ENCODE measurements at regions not wholly inside any gene's neighbourhood (a gene's known extent, or its start where the extent isn't known, plus 50 kb on each side); places are given as distances from the start of the nearest gene placed in this dataset.

DNA sequence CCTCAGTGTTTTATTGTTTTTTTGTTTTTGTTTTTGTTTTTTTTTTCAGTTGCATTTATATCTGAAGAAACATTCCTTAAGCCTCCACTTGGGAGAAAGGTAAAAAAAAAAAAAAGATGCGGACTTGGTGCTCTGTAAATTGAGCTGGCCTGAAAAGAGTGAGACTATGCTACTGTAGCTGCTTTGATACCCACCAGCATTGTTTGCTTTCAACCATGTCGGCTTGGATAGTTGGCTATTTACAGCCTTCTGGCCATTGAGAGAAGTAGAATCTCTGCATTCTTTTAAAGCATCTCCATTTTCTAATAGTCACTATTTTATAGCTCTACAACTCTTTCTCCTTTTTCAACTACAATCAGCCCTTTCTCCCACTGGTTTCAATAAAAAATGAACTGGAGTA is 149.6 kb downstream of the ZIC4 start:
- TF ChIP-seq, protein P1, sequence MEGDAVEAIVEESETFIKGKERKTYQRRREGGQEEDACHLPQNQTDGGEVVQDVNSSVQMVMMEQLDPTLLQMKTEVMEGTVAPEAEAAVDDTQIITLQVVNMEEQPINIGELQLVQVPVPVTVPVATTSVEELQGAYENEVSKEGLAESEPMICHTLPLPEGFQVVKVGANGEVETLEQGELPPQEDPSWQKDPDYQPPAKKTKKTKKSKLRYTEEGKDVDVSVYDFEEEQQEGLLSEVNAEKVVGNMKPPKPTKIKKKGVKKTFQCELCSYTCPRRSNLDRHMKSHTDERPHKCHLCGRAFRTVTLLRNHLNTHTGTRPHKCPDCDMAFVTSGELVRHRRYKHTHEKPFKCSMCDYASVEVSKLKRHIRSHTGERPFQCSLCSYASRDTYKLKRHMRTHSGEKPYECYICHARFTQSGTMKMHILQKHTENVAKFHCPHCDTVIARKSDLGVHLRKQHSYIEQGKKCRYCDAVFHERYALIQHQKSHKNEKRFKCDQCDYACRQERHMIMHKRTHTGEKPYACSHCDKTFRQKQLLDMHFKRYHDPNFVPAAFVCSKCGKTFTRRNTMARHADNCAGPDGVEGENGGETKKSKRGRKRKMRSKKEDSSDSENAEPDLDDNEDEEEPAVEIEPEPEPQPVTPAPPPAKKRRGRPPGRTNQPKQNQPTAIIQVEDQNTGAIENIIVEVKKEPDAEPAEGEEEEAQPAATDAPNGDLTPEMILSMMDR (IDR thresholded peaks at IDR 0.05) = no peak
- no peak for TF ChIP-seq POLR2A (IDR thresholded peaks at IDR 0.05)

Measured in right lobe of liver (tissue), 4 donors.